ENCODE measurements at regions not wholly inside any gene's neighbourhood (a gene's known extent, or its start where the extent isn't known, plus 50 kb on each side); places are given as distances from the start of the nearest gene placed in this dataset.

GRCh38 chr2:217417536-217417935, 557.7 kb upstream of the TNP1 start:
- DNase-seq (ENCODE audit: low spot score) = no peak
- TF ChIP-seq, protein P1, sequence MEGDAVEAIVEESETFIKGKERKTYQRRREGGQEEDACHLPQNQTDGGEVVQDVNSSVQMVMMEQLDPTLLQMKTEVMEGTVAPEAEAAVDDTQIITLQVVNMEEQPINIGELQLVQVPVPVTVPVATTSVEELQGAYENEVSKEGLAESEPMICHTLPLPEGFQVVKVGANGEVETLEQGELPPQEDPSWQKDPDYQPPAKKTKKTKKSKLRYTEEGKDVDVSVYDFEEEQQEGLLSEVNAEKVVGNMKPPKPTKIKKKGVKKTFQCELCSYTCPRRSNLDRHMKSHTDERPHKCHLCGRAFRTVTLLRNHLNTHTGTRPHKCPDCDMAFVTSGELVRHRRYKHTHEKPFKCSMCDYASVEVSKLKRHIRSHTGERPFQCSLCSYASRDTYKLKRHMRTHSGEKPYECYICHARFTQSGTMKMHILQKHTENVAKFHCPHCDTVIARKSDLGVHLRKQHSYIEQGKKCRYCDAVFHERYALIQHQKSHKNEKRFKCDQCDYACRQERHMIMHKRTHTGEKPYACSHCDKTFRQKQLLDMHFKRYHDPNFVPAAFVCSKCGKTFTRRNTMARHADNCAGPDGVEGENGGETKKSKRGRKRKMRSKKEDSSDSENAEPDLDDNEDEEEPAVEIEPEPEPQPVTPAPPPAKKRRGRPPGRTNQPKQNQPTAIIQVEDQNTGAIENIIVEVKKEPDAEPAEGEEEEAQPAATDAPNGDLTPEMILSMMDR (IDR thresholded peaks at IDR 0.05) = no peak
- Histone ChIP-seq H3K27ac (no peak overlapping the region), H3K4me3 (no peak overlapping the region)

- no peak for DNase-seq (ENCODE audit: low spot score)
- H3K27ac ChIP-seq = no peak overlapping the region
- no peak overlapping the region for H3K4me3 ChIP-seq
- TF ChIP-seq, protein P1 (IDR thresholded peaks at IDR 0.05) = no peak
Measured at GRCh38 chr2:217415316-217415715, 555.5 kb upstream of the TNP1 start.

- H3K4me3 ChIP-seq = no peak overlapping the region
- no peak for DNase-seq (ENCODE audit: low spot score)
- TF ChIP-seq, protein P1 (IDR thresholded peaks at IDR 0.05) = no peak
- H3K27ac ChIP-seq = no peak overlapping the region
Measured at GRCh38 chr2:217414429-217414828, 554.6 kb upstream of the TNP1 start.

DNA sequence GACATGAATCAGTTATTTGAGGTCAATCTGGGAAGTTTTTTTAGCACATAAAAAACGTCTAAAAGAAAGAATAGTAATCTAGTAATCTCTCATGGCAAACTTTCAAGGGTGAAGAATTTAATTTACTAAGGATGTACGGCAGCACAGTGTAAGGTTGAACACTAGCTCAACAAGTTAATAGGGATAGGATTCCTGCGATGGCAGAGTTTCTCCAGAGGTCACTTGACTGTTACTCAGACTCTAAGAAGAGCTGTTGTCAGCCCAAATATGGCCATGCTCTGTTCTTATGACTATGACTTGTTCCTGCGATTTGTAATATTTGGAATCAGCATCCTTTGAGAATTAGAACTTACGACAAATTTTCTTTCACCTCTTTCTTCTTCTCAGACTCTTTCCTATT, 553.3 kb upstream of the TNP1 start:
- H3K4me3 ChIP-seq = no peak overlapping the region
- no peak for DNase-seq (ENCODE audit: low spot score)
- TF ChIP-seq, protein P1 (IDR thresholded peaks at IDR 0.05) = no peak
- peak overlapping the region in 1 of 2 donors; percentile 55 for H3K27ac ChIP-seq

- H3K27ac ChIP-seq = peak overlapping the region in 1 of 2 donors; percentile 55
- no peak overlapping the region for H3K4me3 ChIP-seq
- TF ChIP-seq, protein P1 (IDR thresholded peaks at IDR 0.05) = no peak
- no peak for DNase-seq (ENCODE audit: low spot score)
Measured at GRCh38 chr2:217412721-217413120, 552.9 kb upstream of the TNP1 start.

- TF ChIP-seq, protein P1 (IDR thresholded peaks at IDR 0.05) = no peak
- H3K27ac ChIP-seq = peak overlapping the region in 1 of 2 donors; percentile 55
- no peak overlapping the region for H3K4me3 ChIP-seq
- DNase-seq (ENCODE audit: low spot score) = no peak
Measured at GRCh38 chr2:217412277-217412676, 552.4 kb upstream of the TNP1 start.

DNA sequence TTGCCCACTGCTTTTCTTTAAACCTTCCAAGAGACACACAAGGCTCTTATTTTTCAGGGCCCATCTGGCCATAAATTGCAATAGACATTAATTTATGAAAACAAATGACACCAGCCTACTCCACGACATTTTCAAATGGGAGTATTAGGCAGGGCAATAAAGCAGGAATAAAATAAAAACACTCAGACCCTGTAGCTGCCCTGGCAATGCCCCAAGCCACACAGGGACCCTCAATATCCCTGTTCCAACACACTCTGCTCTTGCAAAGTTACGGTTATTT, 550.8 kb upstream of the TNP1 start:
- no peak for DNase-seq (ENCODE audit: low spot score)
- TF ChIP-seq, protein P1 (IDR thresholded peaks at IDR 0.05) = no peak
- Histone ChIP-seq H3K27ac (no peak overlapping the region), H3K4me3 (no peak overlapping the region)

Measured in coronary artery (tissue), 2 donors.